Sciatic nerve (tissue), 2 donors: ENCODE measurements at regions not wholly inside any gene's neighbourhood (a gene's known extent, or its start where the extent isn't known, plus 50 kb on each side); places are given as distances from the start of the nearest gene placed in this dataset.

Experiments used
- ATAC-seq: fragments of 200-7000 bp; cut with Tn5 transposase; one replicate; pipeline ENCODE4 v1.9.1; 2020; ENCODE audit warnings: mild to moderate bottlenecking, moderate library complexity
- DNase-seq: peaks from one replicate; pipeline ENCODE4 v3.0.0-alpha.2; 2020; ENCODE audit warnings: low spot score
- intact Hi-C: fragments of 100-400 bp; cut with DNase I; formaldehyde crosslinking; loops from one replicate; pipeline ENCODE4 v1.14.2; 2022
- donor health status: DM: no; HTN: no; CAD: no.
- donor health status: DM: no; HTN: no; CAD: no.

DNA sequence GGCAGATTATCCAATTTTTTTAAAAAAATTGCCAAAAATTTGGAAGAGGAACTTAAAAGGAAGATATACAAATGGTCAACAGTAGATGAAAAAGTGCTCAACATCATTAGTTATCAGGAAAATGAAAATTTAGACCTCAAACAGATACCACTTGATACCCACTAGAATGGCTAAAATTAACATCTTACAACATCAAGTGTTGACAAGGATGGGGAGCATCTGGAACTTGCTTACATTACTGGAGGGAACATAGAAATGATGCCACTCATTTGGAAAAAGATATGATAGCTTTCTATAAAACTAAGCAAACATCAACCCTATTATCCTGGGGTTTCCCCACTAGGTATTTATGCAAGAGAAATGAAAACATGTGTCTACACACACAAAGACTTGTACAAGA, 284.5 kb upstream of the CHRNA7 start:
- no peak for DNase-seq
- no peak for ATAC-seq
- intact Hi-C loops = no loop called here

DNA sequence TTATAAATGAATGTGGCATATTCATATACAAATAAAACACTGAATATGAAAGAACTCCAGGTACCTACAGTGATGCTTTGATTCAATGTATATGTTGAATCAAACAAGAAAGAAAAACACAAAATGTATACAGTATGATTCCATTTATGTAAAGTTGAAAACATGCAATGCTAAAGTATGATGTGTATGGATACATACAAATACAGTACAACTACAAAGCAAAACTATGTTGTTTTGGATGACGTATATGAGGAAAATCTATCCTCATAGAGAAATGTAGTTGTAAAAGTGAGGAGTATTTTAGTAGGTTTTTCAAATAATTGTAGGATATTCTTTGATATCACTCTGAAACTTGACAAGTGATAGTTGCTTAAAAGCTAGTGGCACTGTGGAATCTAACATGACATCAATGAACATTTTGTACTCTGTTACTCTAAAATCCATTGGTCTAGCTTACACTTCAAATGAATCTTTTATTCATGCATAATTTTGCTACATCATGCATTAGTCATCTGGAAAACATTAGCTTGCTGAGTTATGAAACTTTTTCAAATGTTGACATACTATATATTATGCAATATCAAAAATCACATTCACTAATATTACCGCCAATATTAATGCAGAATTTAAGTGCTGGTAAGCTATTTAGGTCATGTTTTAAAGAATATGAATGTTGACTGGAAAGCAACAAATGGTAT, 278.1 kb upstream of the CHRNA7 start:
- ATAC-seq = no peak
- intact Hi-C loops = no loop called here
- no peak for DNase-seq

DNA sequence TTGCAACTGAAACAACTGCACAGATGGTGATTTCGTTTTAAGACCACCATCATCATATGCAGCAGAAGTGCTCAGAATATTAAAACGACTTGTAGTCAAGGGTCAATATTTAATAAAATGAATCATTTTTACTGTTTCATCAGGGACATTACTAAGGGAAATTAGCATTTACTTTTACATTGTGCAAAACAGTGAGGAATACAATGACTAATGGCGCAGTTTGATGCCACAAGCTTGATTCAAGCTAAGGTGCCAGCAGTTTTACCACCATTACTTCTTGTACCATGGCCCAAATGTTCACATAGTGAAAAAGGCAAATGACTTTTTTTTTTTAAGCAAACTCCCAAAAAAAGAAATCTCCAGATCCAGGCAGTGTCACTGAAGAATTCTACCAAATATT, 277.4 kb upstream of the CHRNA7 start:
- no peak for DNase-seq
- ATAC-seq = no peak

DNA sequence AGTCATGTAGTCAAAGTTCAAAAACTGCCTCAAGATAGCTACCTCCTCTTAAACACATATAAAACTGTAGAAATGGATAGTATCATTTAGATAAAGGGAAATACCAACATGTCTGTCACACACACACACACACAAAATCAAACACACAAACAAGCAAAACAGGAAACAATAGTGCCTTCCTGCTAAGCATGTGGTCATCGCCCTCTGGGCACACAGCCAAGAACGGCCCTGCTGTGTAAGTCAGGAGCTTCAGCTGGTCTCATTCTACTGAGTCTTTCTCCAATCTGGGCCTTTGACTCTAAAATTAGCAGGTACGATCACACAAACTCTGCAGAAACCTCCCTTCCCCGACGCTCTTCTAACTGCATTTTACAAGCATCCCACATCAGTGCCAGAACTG, 272.2 kb upstream of the CHRNA7 start:
- ATAC-seq (no peak), DNase-seq (no peak)
- intact Hi-C loops = no loop called here

More for the DNA sequence above, 277.4 kb upstream of the CHRNA7 start:
- intact Hi-C loops = no loop called here

DNA sequence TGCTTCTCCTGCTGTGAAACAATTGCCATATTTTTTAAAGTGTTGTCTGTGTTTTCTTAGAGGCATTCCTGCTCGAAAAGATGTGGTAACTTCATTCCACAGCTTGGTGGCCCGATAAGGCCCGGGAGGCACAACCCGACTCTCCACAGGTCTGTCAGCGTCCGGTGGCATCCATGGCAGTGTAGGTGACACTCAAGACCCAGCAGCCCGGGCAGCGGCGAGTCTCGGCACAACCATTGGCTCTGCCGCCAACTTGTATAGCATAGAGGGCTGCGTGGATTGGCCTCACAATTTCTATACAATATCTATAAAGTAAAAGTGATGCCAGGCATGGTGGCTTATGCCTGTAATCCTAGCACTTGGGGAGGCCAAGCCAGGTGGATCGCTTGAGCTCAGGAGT, 262.3 kb upstream of the CHRNA7 start:
- ATAC-seq (no peak), DNase-seq (no peak)
- intact Hi-C loops = no loop called here

DNA sequence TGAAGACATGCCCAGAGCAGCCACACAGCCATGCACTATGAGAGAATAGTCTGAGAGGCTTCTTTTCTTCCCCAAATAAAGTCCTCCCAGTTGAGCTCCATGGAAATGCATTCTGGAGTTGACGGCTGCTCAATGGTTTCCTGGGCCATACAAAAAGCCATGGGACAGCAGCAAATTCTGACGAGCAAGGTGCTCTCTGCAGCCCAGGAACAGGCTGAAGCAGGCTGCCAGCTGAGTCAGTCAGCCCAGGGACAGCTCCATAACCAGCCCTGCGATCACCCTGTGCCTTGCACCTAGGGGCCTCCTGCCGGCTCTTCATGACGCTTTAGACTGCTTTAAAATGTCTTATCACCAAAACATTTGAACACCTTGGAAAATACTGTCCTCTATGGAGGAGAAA, 256.3 kb upstream of the CHRNA7 start:
- intact Hi-C loops = no loop called here
- ATAC-seq (no peak), DNase-seq (no peak)

DNA sequence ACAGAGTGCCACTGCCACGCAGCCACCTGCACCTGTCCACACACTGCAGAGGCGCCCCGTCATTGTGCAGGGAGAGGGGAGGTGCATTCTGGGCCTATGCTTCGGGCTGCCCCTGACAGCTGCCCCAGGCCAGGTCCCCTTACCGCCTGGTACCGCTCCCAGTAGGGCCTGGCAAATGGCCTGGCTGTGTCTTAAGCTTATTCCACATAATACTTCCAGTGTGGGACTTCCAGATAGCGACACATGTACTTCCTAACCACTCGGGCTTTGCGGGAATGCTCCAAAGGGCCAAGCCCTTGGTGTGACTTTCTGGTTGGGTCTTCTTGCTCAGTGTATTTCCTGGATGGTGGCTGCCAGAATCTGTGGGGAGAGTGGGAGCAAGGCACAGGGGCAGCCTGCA, 254.3 kb upstream of the CHRNA7 start:
- intact Hi-C loops = no loop called here
- DNase-seq (no peak), ATAC-seq (no peak)

DNA sequence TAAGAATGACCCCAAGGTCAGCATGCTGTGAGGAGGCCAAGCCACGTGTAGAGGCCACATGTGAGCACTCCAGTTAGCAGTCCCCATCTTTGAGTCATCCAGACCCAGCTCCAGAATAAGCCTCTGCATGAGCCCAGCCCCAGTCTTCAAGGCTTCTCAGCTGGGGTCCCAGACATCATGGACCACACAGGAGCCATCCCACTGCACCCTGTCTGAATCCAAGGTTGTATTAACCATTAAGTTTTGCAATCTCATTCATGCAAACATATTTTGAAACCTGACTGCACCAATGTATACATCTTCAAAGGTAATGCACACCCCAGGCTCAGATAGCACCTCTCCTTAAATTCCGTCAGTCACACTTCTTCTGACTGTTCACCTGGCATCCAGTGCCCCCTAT, 249.1 kb upstream of the CHRNA7 start:
- intact Hi-C loops = no loop called here

DNA sequence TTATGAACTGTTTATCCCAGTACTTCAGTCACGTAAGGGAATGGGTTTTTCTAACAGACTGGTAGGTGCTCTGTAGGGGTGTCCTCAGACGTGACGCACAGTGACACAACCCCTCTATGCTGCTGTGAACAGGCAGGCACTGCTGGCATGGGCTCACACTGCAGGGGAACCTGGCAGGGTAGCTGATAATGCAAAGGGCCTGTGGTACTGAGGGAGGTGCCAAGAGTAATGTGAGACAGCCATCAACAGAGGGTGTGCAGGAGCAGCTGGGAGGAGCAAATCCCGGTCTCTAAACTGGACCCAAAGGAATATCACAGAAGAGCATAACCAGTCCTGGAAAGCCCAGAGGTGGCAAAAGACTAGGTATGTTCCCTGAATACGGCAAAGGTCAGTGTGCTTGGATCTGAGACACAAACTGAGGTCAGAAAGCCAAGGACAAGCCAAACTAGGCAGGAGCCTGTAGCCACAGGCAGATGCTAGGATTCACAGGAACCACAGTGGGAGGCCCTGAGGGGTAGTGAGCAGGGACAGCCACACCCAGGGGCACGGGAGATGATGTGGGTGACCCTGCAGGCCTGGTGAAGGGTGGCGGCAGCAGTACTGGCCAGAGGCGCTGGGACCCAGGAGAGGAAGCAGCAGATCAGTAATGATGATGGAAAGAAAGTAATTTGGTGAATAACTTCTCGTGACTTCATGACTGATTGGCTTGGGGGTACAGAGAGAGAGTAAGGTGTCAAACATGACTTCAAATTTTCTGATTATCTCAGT, 248.1 kb upstream of the CHRNA7 start:
- intact Hi-C loops = no loop called here
- DNase-seq (no peak), ATAC-seq (no peak)

More for the DNA sequence above, 249.1 kb upstream of the CHRNA7 start:
- DNase-seq (no peak), ATAC-seq (no peak)

DNA sequence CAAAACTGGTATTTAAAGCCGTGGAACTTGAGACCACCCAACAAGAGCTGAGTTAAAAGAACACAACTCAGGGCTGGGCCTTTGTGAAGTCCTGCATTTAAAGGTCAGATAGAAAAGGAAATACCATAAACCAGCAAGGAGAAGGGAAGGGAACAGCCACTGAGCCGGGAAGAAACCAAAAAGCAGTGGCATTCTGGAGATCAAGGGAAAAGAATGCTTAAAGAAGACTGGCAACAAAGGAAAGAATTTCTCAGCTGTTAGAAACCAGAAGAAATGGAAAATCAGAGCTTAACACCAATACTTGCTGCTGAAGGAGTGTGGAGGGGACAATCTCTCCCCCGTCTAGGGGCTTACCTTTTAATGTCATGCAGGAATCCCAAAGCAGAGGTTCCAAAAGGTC, 247.4 kb upstream of the CHRNA7 start:
- intact Hi-C loops = no loop called here
- ATAC-seq (no peak), DNase-seq (no peak)

DNA sequence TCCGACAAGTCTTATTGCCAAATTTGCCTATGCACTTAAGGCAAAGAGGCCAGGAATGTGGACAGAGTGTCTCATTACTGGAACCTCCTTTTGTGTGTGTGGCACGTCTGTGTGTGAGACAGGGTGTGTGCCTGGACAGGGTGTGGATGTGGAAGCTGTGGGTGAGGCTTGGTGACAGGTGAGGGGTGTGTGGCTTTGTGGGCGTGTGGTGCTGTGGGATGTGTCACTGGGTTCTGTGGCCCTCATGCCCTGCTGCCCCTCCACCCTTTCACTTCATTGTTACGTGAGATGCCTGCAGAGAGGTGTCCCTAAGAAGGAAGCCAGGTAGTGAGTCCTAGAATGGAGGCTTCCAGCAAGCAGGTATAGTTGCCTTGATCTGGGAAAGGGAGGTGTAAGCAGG, 244.0 kb upstream of the CHRNA7 start:
- intact Hi-C loops = no loop called here
- ATAC-seq = no peak

DNA sequence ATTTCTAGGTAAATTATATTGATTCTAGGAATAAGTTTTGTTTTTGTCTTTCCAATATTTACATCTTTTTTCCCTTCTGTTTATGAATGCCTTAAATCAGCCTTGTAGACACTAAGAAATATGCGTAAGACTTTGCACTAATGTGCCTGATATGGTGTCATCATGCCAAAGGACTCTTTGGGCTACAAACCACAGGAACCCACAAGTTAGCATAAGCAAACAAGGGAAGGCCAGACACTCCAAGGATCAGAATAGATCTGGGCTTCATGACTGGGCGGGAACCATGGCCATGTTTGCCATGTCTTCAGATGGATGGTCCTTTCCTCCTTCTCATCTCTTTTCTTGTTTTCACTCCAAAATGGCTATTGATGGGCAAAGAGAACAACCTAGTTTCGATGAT, 242.2 kb upstream of the CHRNA7 start:
- no peak for DNase-seq
- ATAC-seq = no peak
- intact Hi-C loops = no loop called here

More for the DNA sequence above, 244.0 kb upstream of the CHRNA7 start:
- no peak for DNase-seq

DNA sequence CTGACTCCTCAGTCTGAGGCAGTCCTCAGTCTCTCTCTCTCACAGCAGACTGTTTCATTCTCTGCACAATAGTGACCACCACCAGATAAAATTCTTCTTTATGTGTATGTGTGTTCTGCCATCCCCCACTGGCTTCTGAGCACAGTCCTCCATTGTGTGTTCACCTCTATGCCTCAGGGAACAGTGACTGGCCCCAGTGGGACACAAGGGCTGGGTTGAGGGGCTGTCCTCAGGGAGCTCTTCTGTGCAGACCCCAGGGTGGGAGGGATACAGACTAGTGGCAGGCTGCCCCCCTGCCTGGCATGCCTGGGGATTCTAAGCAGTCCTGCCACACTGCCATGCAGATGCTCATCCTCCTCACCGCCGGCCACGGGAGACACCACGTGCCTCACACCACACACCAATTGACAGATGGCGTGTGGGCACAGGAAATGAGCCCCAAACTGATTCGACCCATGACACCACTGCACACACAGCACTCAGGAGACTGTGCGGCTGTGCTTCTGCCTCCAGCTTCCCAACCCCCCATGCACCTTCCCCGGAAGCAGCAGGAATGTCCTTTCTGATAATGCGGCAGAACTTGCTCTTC, 237.6 kb upstream of the CHRNA7 start:
- intact Hi-C loops = no loop called here
- ATAC-seq = no peak
- DNase-seq = no peak

DNA sequence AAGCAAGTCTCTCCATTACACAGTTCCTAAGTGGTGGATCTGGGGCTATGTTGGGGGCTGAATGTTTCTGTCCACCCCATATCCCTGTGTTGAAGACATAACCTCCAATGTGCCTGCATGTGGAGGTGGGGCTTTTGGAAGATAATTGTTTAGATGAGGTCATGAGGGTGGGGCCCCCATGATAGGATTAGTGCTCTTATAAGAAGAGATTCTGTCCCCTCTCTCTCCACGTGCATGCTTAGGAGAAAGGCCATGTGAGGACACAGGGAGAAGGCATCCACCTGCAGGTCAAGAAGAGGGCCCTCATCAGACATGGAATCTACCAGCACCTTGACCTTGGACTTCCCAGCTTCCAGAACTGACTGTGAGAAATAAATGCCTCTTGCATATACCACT, 231.0 kb upstream of the CHRNA7 start:
- no peak for DNase-seq
- no peak for ATAC-seq
- intact Hi-C loops = no loop called here

DNA sequence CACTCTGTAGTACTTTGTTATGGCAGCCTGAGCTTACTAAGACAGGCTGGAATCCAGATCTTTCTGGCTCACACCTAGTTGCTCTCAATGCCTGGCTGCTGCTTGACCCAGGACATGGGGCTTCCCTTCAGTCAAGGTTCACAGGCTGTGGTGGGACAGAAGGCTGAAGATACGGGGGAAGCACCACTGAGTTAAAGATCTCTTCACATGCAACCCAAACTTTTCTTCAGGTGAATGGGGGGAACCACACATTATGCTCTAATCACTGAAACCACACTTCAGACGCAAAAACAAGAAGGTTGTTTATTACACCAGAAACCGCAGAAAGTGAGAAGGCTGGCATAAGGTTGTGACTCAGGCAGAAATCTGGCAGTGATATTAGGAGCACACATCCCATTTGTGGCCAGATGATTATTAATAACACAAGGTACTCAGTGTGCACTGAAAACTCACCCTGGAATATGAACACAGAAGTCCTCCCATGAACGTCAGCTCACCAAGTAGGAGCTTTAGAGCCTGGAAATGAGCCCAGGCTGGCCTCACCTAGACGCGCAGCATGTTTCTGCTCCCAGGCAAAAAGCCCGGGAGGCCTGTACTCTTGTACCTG, 230.5 kb upstream of the CHRNA7 start:
- ATAC-seq = no peak
- DNase-seq = no peak
- intact Hi-C loops = no loop called here

DNA sequence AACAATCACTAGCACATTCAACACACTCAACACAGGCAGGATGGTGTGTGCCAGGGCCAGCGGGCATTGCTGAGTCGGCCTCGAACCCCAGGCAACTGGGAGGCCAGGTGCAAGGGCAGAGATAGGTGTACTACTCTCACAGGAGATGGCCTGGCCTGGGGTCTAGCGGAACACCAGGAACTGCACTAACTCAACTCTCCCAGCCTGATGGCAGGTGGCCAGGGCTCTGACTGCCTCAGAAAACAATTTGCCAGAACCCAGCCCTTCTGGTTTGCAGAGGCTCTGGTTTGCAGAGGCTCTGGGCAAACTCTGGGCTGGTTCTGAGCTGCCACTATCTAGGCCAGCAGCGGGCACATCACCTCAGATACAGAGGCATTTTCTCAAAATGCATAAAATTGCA, 229.2 kb upstream of the CHRNA7 start:
- no peak for DNase-seq
- intact Hi-C loops = no loop called here
- ATAC-seq = no peak

DNA sequence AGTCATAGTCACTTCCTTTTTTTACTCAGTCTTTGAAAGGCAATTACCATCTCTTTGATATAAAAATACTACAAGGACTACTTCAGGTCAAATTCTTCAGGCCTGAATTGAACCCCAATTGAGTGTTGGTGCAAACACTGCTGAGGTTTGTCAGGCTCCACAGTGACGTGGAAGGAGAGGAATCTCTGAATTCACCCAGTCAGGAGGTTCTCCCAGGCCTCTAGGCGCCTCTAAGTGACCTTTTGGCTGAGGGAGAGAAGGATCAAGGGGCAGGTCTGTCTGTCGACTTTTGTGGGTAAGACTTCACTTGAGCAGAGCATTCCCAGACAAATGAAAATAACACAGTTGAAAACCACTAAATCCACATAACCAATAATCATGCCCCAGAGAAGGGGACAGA, 227.6 kb upstream of the CHRNA7 start:
- intact Hi-C loops = no loop called here
- ATAC-seq = no peak
- no peak for DNase-seq

DNA sequence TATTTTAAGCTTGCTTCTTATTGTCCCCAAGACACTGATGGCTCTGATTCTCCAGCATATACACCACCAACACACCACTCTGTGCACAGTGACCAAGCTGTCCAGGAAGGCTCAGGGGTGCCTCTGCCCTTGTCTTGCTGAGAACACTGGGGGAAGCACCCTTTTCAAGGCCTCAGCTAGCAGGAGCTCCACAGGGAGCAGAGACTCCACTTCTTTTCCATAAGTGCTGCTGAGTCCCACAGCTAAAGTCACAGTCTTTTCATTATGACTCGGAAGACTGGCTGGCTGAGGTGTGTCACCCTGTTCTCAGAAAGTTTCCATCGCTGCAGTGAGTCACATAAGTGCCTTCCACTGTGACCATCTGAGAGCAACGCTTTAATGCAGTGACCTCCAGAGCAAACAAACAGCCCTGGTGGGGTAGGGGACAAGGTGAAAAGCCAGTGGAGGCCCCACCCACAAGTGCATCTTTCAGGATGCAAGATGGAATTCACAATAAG, 226.9 kb upstream of the CHRNA7 start:
- DNase-seq (no peak), ATAC-seq (no peak)
- intact Hi-C loops = no loop called here

DNA sequence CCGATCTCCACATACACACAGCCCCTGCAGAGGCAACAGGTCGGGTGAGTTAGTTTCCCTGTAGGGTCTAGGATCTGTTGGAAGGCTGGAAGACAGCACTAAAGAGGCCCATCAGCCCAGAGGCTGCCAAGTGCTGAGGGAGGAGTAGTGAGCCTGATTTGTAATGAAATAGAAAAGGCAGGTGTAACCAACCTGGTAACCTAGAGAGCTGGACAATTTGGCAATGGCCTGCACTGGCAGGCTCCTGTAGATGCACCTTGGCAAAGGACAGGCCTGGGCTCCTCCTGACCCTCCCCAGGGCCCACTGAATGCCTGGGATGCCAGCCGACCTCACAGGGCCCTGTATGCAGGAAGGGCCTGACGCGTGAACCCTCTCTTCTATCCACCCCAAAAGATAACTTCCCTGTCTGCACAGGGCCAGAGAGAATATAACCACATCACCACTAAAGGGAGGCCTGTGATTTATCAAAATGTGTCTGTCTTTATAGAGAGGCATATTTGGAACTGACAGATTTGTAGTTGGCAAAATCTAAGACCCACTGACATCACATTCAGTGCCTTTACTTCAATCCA, 225.1 kb upstream of the CHRNA7 start:
- DNase-seq (no peak), ATAC-seq (no peak)
- intact Hi-C loops = no loop called here

DNA sequence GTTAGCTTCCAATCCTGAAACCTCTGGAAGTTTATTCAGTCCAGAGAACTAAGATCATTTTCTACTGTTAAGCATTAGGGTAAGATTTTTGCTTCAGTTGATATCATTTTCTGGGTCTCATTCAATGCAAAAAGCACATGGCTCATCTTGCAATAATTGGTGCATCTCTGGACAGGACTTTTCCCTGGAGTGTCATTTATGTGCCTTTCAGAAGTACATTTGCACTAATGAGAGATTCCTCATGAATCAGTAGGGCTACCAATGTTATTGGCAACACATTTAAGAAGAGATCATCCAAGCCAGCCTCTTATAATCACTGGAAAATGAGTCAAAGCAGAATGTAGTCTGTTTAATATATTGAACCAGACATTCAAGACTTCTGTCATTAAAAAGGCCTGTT, 224.2 kb upstream of the CHRNA7 start:
- ATAC-seq = no peak
- intact Hi-C loops = no loop called here
- DNase-seq = no peak
